AG09319 (cell line): ENCODE measurements at regions not wholly inside any gene's neighbourhood (a gene's known extent, or its start where the extent isn't known, plus 50 kb on each side); places are given as distances from the start of the nearest gene placed in this dataset.
"Not testable (repeated sequence)": the region's sequence is repeated elsewhere in the genome, so short reads cannot be mapped to it uniquely, and the experiment has no call there.

Experiments used
- DNase-seq: peaks from one replicate; pipeline ENCODE4 v3.0.0-alpha.2; 2010; ENCODE audit warnings: low read depth; ENCODE audit errors: extremely low read depth
- CTCF ChIP-seq: IDR thresholded peaks from 2 replicates; pipeline ENCODE4 v1.5.1; 2011; ENCODE audit warnings: low read depth, mild to moderate bottlenecking, inconsistent platforms, low read length, moderate library complexity

DNA sequence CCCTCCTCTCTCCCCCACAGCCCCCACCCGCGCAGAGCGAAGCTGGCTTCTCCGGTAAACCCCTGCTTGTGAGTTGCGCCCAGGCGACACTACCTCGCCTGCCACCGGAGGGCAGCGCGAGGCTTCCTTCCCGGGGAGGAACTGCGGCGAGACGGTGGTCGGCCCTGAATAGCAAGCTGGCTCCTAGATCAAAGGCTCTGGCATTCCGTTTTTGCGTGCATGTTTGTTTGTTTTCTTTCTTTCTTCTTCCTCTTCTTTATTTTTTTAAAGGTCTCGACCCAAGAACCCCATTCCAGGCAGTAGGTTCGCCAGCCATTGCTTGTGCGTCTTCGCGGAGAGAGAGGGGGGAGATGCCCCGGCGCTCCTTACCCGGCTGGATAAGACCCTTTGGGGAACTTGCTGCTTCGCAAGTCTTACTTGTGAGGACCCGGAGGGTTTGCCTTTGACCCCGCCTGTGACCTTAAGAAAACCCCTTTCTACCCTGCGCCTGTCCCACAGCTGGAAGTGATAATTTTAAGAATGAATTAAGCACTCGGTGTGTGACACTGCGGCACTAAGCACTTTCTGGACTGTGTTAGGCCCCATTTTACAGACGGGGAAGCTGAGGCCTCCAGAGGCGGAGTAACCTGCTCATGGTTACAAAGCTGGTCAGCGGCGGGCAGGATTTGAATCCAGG is 92.7 kb upstream of the SIRPA start:
- peak; percentile 73 for TF ChIP-seq CTCF
- DNase-seq, result no peak

- TF ChIP-seq CTCF, result no peak
Observed at GRCh38 chr20:1801929-1802306, 93.3 kb upstream of the SIRPA start.

DNA sequence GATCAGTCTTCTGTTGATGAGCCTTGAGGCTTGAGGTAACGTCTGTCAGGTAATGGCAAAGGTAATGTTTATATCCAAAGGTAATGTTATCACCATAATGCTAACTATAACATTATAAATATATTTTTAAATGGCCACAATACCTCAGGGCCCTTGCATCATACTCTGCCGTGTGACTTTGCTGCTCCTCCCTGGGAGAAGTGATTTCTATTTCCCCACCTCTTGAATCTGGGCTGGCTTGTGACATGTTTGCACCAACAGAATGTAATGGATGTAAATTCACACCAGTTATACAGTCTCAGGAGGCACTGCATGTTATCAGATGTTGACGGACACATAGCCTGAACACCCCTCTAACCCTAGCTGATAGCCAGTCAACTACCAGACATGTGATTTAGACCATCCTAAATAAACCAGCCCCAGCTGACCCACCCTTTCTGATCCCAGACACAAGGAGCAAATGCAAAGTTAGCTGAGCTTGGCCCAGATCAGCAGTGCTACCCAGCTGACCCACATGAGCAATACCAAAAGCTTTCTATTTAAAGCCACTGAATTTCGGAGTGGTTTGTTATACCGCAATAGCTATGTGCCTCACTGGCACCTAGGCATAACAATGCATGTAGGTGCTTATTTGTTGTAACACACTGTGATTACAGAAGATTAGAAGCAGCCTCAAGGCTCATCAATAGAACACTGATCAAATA is 93.8 kb upstream of the SIRPA start:
- TF ChIP-seq CTCF, result no peak
- DNase-seq, result no peak

More at GRCh38 chr20:1801929-1802306, 93.3 kb upstream of the SIRPA start:
- DNase-seq, result no peak

GRCh38 chr20:1800777-1801176 is 94.4 kb upstream of the SIRPA start:
- TF ChIP-seq CTCF, result peak; percentile 36
- no peak for DNase-seq

DNA sequence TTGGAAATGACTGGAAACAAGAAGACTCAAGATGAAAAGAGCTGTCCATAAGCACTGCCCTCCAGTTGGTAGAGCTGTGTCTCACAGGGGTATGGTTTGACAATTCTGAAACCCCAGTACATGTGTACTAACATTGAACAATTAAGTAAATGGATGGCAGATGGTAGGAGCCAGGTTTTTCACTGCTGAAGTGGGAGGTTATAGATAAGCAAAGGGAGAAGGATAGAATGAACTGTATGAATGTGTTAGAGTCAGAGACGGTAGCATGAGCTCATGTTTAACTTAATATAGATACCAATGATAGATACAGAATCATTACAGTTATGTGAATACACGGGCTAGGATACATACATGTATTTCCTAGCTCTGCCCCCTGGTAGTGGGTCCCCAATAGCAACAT is 95.0 kb upstream of the SIRPA start:
- TF ChIP-seq CTCF, result no peak
- no peak for DNase-seq

GRCh38 chr20:1799746-1800145 is 95.5 kb upstream of the SIRPA start:
- not testable (repeated sequence) for DNase-seq

DNA sequence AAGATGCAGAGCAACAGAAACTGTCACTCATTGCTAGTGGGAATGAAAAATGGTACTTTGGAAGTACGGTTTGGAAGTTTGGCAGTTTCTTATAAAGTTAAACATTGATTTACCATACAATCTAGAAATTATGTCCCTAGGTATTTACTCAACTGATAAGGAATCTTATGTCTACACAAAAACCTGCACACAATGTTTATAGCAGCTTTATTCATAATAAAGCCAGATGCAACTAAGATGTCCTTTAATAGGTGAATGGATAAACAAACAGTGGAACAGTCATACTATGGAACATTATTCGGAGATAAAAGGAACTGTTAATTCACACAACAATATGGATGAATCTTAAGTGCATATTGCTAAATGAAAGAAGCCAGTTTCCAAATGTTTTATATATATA is 96.2 kb upstream of the SIRPA start:
- TF ChIP-seq CTCF, result no peak
- no peak for DNase-seq

DNA sequence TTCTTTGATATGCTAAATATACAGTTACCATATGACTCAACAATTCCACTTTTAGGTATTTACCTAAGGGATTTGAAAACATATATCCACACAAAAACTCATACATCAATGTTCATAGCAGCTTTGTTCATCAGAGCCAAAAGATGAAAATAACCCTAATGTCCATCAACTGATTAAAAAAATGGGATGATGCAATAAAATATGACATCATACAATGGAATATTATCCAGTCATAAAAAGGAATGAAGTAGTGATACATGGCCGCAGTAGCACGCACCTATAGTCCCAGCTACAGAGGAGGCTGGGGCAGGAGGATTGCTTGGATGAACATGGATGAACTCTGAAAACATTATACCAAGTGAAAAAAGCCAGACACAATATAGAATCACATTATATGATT is 101.4 kb upstream of the SIRPA start:
- DNase-seq, result no peak
- TF ChIP-seq CTCF, result no peak
